GM21360 (cell line): ENCODE measurements at regions not wholly inside any gene's neighbourhood (a gene's known extent, or its start where the extent isn't known, plus 50 kb on each side); places are given as distances from the start of the nearest gene placed in this dataset.

ENCODE experiments used
- ATAC-seq: cut with Tn5 transposase; IDR thresholded peaks from one replicate; pipeline ENCODE4 v1.9.1; 2021; ENCODE audit warnings: mild to moderate bottlenecking, moderate library complexity; ENCODE audit not compliant: unreplicated experiment

DNA sequence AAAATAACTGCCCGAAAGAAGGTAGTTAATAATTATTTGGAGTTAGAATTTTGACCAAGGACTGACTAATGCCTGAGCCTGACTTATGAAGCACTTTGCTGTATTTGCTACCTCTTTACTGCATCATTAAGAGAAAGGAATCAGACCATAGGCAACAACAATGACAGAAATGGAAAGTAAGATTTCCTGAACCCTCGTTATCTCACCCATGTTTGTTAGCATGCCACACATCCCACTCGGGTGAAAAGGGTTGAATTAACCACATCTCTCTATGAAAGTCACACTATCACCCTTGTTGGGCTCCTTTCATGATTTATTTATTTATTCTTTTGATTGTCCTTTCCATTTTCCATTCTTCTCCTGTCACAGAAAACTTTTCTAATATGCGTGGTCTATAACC is 59.6 kb downstream of the OLIG3 start:
- no peak for ATAC-seq

DNA sequence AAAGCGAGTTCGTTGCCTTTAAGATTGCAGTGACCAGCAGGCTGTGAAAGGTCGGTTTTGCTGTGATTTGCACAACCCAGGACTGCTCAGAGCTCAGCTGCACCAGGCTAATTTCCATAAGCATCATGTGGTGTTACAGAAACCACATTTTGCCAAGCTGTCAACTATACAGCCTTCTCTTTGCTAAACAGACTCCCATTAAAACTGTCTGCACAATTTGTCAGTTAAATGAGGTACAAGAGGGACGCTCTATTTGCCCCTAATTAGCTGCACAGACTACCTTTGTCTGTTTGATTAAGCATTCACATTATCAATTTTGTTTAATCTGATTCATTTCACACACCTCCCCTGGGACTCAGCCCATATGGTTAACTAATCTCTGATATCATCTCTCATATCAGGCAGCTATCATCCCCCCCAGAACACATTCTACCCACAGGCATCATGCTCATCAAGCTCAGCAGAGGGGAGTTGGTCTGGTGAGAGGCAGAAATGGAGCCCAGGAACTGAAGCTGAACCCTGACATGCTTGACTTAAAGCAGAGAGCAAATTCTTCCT is 62.1 kb downstream of the OLIG3 start:
- peak; percentile 50 for ATAC-seq

DNA sequence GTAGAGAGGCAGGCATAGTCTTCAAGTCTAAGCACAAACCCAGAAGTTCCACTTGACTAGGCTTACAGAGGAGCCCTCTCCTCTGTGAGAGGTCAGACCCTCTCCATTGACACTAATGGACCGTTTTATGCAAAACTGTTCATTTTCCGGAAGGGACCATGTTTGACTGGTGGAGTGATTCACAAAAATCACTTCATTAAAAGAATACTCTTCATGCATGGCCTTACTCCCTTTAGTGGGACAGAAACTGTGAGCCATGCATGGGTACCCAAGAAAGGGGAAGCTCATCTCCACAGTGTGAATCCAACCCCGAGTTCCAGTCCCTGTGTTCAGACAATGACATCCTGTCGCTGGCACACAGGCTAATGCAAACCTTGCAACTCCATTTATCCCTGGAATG is 63.2 kb downstream of the OLIG3 start:
- ATAC-seq = peak; percentile 80

DNA sequence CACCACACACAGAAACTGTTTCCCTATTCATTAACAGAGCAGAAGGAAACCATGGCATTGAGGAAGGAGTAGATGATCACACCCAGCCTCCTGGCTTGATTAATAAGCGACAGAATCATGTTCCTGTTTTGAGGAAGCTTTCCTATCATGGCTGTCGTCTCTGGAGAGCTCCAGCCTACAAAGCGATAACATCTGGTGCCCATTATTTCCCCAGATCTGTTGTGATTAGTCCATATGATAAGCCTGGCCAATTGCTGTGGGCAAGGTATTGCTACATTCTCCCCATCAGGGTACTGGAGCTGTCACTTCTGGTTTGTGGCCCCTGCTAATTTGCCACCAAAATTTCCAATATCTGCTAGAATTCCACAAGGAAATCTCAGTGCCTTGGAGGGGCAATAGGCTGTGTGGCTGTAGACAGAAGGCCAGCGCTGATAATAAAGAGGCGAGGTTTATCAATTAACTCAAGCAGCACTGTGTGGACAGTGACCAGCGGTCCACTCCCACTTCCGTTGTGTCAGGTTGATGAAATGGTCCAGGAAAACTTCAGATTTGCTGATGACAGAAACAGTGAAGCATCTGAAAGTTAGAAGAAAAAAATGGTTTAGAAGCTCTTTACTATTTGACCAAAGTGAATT is 66.4 kb downstream of the OLIG3 start:
- ATAC-seq = no peak

DNA sequence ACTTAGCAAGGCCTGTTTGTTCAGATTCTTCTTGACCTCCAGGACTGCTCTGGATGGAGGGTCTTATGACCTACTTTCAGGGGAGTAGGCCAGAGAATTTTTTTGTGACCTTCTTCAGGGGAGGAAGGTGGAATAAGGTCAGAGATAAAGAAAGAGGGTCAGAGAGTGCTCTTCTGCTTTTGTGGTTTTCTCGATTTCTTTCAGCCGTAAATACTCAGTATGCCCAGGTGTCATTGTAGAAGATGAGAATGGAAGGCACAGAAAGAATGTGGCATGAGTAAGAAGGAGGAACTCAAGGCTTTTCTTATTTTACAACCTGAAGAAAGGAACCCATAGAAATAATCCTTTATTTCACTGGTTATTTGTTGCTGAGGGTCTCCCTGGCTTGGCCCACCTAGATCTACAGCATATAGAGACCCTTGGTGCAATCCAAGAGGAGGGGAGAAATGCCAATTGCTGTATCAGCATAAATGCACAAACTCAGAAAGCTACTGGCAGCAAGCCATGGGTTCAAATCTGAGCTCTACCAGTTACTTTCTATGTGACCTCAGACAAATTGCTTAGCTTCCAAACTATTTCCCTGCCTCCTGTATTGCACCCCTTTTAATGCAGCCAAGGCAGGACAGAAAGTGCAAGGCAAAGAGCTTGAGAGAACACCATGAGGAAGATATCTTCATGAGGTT is 68.0 kb downstream of the OLIG3 start:
- ATAC-seq = no peak

DNA sequence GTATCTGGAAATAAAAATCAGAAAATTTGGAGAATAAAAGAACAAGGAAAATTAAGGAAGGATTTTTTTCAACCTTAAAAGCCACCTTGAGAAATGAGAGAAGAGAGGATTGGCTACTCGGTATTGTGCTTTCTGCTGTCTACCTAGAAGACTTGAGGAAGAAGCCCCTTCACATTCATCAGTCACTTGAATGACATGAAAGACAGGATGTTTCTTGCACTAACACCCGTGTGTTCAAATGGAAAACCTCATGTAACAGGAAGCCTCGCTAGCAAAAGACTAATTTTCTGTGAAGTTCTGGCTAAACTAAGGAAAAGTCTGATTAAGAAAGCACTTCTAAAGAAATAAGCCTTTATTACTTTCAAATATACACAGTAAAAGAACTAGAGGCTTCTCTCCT is 69.9 kb downstream of the OLIG3 start:
- no peak for ATAC-seq

DNA sequence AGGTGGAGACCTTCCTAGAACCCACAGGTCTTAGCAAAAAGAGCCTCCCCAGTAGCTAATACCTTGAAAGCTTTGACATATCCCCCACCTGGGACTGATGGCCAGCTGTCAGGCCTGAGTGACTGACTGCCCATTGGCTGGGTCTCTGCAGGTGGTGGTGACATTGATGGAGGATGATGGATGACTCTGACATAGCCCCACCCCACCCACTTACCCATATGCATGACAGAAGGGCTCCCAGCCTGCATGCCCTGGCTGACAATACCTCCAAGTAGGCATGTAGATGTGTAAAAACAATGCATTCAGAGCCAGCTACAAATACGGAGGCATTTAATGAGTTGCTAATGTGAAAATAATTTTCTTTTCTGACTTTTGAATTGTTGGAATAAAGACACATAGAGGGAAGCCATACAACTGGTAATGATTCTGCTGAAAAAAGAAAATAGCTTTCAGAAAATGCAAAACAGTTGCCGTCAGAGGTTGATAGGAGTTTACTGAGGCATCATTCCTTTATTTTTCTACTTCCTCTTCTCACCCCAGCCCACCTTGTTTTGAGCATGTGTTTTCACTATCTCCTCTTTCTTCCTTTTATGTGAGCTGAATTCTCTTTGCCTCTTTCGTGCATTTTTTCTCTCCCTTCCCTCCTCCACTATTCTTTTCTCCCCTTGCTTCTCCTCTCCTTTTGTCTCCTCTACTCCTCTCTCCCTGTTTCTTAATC is 70.6 kb downstream of the OLIG3 start:
- ATAC-seq = no peak

DNA sequence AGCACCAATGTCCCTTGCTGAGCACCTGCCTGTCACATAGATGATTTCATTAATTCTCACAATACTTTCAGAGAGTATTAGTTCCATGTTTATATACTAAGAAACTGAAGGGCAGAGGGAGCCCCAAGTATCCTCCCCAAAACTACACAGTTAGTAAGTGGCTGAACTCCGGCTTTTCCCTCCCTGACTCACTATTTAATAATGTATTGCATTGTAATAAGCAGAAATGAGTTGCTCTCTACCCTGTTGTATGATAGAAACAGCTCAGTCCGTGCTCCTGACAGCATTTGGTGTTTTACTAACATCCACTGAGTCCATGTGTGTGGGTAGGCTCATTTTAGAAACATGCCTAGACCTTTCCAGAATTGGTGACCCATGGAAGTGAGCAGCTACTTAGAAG is 76.8 kb downstream of the OLIG3 start:
- ATAC-seq = no peak

DNA sequence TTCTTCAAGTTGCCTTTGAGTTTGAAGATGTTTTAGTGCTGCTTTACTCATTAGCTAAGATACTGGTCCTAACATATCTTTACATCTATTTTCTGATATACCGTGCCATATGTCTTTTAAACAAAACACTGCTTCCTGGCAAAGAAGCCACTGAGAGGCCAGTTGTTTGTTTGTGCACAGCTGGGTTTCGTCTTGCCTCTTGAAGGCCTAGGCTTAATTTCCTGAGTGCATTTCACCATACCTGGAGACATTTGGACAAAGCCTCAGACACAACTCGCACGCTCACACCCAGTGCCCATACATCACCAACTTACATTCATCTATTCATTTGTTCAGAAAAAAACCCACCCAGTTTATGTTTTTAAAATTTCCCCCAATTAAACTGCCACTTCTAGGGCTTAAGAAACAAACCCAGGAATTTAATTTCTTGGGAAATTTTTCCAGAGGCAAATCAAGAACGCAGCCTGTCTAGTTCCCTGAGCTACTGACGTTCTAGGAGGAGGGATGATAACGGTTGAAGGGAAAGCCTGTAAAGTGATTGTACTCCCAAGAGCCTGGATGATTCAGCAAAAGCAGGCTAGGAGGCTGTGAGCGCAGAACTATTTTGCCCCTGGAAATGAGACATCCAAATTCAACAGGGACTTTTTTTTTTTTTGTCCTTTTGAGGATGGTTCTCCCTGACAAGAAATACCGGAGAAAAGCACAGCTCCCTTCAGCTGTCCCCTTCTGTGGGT is 77.7 kb downstream of the OLIG3 start:
- no peak for ATAC-seq

DNA sequence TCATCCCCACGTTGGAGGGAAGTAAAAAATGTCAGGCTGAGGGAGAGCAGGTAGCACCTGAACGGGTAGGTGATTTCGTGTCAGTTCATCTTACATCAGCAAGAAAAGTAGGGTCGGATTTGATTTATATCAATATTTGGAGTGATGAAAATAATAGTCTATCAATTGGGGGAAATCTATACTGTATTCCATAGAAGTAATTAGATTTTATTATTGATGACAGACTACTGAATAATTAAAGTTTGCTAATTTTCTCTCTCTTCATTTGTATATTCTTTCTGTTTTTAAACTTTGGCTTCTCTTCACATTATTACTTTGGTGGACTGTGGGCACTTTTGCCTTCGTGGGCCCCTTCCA is 78.4 kb downstream of the OLIG3 start:
- ATAC-seq = no peak

DNA sequence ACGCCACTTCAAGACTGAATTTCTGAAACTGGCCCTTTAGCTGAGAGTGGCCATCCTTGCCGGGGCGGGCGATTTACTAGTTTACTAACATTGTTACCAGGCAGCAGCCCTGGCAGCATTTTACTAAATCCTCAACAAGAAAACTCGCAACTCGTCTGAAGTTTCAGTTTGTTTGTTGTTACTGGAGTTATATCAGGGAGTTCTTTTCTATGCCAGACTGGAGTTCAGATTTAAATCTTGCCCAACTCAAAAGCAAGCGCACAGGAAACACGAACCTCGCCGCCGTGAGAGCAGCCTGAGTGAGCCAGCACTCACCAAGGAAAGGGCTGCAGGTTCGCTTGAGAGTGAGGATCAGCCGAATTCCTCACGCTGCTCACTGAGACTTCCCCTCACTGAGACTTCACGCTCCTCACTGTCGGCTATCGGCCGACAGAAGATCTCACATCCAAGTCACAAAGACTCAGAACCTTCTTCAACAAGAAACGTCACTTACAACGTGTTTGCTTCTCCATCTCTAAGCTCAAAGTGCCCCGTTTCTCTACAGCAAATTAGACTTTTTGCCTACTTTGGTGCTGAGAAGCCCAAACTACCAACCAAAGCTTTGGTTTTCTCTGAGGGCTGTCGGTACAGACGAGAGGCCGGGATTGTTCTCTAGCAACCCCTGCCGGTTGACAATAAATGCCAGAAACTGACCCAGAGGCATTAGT is 78.9 kb downstream of the OLIG3 start:
- no peak for ATAC-seq

DNA sequence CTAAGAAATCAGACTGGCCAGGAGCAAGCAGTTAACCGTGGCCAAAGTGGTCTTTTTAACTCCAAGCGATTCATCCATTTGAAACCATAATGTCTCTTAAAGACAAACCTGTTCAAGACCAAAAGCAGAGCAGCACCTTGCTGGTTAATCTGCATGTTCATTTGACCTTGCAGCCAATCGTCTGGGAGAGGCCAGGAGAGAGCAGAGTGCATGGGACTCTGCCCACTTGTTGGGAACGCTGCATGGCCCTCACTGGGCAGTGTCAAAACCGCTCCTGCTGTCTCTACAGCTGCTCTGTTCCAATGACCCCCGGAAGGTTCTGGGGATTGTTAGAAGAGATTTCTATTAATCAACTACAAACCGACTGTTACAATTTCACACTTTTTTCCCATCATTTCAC is 79.6 kb downstream of the OLIG3 start:
- no peak for ATAC-seq

DNA sequence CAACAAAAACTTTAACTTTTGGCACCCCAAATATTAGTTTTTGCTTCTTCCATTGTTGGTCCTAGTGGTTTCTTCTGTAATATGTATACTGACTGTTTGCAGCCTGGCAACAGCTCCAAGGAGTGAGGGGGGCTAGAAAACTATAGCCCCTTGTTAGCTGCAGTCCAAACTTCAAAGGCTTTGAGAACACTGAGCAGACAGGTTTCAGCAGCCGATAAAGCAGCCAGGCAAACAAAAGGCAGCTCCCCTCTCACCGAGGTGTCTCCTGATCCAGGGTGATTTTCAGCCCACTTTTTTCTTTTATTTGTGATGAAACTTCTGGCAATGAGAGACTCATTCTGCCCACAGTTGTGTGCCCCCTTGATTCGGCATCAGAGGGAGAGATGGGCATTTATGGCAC is 80.7 kb downstream of the OLIG3 start:
- ATAC-seq = no peak

DNA sequence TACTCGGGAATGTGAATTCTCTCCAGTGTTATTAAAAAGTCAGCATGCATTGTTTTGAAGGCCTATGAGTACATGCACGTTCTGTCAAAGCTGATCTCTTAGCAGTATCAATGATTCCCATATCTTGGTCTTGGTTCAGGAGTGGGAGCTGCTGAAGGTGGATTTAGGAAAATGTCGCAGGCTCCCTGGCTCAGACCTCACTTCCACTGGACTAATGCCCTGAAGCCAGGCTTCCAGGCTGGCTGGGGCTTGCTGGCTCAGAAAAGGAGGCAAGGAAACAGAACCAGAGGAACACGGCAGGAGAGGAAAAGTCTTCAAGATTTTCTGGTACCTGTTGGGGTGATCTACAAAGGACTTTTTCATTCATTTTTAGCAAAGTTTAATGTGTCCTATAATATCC is 81.6 kb downstream of the OLIG3 start:
- no peak for ATAC-seq

DNA sequence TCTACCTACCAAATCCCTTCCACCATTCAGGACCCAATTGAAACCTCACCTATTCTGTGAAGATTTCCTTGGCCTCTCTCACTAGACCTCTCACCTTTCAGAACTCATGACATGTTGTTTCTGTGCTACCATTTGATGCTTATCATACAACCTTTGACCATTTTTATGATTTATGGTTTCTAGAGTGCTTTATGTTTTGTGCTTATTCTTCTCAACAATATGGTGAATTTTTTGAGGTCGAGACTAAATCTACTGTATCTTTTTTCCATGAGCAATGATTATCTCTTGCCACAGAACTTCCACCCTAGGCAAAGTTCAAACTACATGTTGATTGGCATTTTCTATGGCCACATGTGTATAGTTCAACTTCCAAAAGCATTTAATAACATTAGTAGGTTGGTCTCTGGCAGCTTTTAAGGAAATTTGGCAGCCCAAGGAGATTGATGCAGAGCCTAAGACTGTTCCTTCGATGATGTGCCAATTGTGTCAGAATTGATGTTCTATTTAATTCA is 84.9 kb downstream of the OLIG3 start:
- no peak for ATAC-seq

DNA sequence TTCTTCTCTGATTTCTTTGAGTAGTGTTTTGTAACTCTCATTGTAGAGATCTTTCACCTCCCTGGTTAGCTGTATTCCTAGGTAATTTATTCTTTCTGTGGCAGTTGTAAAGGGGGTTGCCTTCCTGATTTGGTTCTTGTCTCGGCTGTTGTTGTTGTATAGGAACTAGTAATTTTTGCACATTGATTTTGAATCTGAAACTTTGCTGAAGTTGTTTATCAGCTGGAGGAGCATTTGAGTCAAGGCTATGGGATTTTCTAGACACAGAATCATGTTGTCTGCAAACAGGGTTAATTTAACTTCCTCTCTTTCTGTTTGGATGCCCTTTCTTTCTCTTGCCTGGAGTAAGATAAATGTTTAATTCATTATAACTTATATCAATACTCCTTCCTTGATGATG is 86.4 kb downstream of the OLIG3 start:
- ATAC-seq = no peak

DNA sequence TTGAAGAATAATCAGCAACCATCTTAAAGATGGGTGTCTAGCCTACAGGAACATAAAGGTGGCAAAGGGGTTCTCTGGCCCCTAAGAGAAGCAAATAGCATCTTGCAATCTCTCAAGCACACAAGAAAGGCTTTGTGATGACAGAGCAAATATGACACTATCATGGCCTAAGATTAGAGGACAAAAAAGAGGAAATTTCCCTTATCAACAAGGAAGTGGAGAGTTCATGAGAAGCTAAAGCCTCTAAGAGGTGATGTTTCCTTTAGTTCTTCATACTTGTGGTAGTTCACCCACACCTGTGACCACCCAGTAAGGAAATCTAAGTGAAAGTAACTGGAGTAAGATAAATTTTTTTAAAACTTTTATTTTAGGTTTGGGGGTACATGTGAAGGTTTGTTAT is 88.4 kb downstream of the OLIG3 start:
- ATAC-seq = no peak

DNA sequence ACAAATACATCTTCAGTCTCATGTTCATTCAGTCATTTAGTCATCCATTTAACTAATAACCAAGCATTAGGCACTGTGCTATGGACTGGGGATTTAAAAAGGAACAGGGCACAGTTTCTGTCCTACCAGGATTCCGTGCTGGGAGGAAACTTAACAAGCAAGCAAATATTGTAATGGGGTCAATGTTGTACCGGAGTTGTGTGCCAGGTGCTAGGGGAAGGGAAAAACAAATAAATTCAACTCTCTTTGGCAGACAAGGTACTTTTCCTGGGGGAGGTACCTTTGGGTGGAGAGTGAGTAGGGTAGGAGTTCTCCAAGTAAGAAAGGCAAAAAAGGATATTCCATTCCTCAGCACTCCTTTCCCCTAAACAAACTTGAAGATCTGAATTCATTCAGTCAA is 90.3 kb downstream of the OLIG3 start:
- ATAC-seq = no peak

DNA sequence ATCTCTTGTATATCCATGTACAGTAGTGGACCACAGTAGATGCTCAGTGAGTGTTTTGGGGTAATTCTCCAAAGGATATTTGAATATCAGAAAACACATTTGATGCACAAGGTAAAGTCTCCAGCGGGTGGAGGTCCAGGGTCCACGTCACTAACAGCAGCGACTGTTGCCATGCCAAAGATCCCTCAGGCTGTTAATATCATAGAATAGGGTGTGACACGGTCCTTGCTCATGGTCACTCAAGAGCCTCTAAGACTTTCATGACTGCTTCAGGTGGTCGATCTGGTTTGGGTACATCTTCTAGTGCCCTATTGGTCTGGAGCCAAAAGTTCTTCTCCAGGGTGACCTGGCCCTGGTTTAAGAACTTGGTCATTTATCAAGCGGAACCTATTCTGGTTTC is 90.8 kb downstream of the OLIG3 start:
- ATAC-seq = no peak

DNA sequence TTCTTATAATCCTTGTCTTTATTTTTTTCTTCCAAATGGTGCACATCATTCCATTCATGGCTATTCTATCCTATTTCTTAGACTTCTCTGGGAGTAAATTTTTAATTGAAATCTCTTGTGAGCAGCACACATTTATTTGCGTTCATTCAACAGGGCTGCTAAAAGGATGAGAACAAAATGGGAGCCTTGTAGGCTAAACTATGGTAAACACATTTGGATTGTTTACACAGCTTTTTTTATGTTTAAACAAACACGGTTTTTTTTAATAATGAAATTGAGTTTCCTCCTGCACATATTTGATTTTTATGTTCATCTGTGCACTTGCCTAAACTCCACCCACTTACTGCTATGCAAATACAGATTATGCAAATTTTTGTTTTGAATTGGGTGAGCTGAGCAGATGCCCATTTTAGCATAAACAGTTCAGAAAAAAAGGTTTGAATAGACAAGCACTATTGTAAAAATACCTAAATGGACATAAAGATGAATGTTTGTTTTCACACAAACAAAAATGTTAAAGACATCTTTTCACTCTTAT is 92.0 kb downstream of the OLIG3 start:
- no peak for ATAC-seq
